Psoas muscle (tissue), 7 donors: ENCODE measurements at regions not wholly inside any gene's neighbourhood (a gene's known extent, or its start where the extent isn't known, plus 50 kb on each side); places are given as distances from the start of the nearest gene placed in this dataset.
A peak's percentile ranks its signal among the peaks of the same experiment; 100 is the strongest.

Source experiments
- ATAC-seq, 4 donors: fragments of 200-7000 bp; cut with Tn5 transposase; one replicate each; pipeline ENCODE4 v1.9.1; 2020; ENCODE audit warnings: moderate library complexity in 3 of 4, mild to moderate bottlenecking in 2 of 4
- DNase-seq, 2 donors: peaks; one replicate each; pipeline ENCODE4 v3.0.0-alpha.2; 2020
- H3K27ac ChIP-seq: fragments of 200-600 bp; one replicate; pipeline ENCODE4 v1.8.0; 2022
- H3K27me3 ChIP-seq, 3 donors: fragments of 200-600 bp in 1 of 3; one replicate each; pipeline versions ENCODE4 v1.6.1 to v1.8.0; 2013 to 2022; ENCODE audit warnings: low read length in 2 of 3, mild to moderate bottlenecking in 2 of 3, moderate library complexity in 1 of 3; ENCODE audit not compliant: insufficient read depth in 3 of 3
- H3K36me3 ChIP-seq, 2 donors: fragments of 200-600 bp in 1 of 2; one replicate each; pipeline versions ENCODE4 v1.6.1 to v1.8.0; 2013 to 2022; ENCODE audit warnings: low read depth in 1 of 2, mild to moderate bottlenecking in 1 of 2, moderate library complexity in 1 of 2; ENCODE audit not compliant: insufficient read depth in 1 of 2
- H3K4me1 ChIP-seq: fragments of 200-600 bp; one replicate; pipeline ENCODE4 v1.8.0; 2022
- H3K4me3 ChIP-seq: fragments of 200-600 bp; one replicate; pipeline ENCODE4 v1.8.0; 2022; ENCODE audit warnings: mild to moderate bottlenecking
- H3K9me3 ChIP-seq: fragments of 200-600 bp; one replicate; pipeline ENCODE4 v1.8.0; 2022
- CTCF ChIP-seq: fragments of 200-600 bp; IDR thresholded peaks from one replicate; pipeline ENCODE4 v1.8.0; 2022; ENCODE audit warnings: antibody characterized with exemption
- WGBS, 3 donors: extraction: QIAGEN DNeasy Blood & Tissue Kit; methylation state at CpG; one replicate each; pipeline versions ENCODE4 v1.1.6 to v1.1.7; 2013; 5-methylcytosine and 5-hydroxymethylcytosine counted together
- intact Hi-C, 2 donors: fragments of 100-400 bp; cut with DNase I; formaldehyde crosslinking; loops; one replicate each; pipeline versions ENCODE4 v1.11.0 to v1.14.2; 2022
- donor health status: healthy with polysubstance abuse.
- donor health status: DM: no; HTN: no; CAD: no; lungs with moderate emphysema.
- donor health status: Bipolar disorder and iron deficiency.
- donor health status: healthy.
- donor health status: DM: yes; HTN: yes; CAD: no.
- donor health status: DM: no; HTN: no; CAD: no.
- donor health status: DM: yes; HTN: yes; CAD: no.

- no peak for TF ChIP-seq CTCF
- H3K4me3 ChIP-seq = no peak overlapping the region
- no peaks in the 10 kb centered on the region for H3K9me3 ChIP-seq
- WGBS, 3 donors = 78 to 92% (median 82%) methylated on average over 5 of the region's 5 CpGs
- no peaks in the 10 kb centered on the region for H3K4me1 ChIP-seq
- intact Hi-C loops = loop anchor here (10.0 kb wide), 2 partner anchors 54 to 134 kb away; no protein-coding TSS in a partner anchor
- H3K27me3 ChIP-seq = no peaks in the 10 kb centered on the region
- H3K36me3 ChIP-seq = no peaks in the 10 kb centered on the region
- DNase-seq (no peak), ATAC-seq (no peak)
- no peak overlapping the region for H3K27ac ChIP-seq
Observed at GRCh38 chr7:142351145-142351544, 93.3 kb upstream of the PRSS58 start.

GRCh38 chr7:142349670-142350405, 92.0 kb upstream of the PRSS58 start:
- Histone ChIP-seq H3K4me3 (no peak overlapping the region), H3K36me3 (no peaks in the 10 kb centered on the region), H3K27ac (no peak overlapping the region), H3K4me1 (no peaks in the 10 kb centered on the region), H3K9me3 (no peaks in the 10 kb centered on the region), H3K27me3 (no peaks in the 10 kb centered on the region)
- intact Hi-C loops = loop anchor here (10.0 kb wide), 2 partner anchors 55 to 135 kb away; no protein-coding TSS in a partner anchor
- ATAC-seq (peak in 1 of 4 donors; percentile 4), DNase-seq (no peak)
- TF ChIP-seq CTCF = no peak
- WGBS, 3 donors = 43 to 70% (median 48%) methylated on average over 15 of the region's 15 CpGs

DNA sequence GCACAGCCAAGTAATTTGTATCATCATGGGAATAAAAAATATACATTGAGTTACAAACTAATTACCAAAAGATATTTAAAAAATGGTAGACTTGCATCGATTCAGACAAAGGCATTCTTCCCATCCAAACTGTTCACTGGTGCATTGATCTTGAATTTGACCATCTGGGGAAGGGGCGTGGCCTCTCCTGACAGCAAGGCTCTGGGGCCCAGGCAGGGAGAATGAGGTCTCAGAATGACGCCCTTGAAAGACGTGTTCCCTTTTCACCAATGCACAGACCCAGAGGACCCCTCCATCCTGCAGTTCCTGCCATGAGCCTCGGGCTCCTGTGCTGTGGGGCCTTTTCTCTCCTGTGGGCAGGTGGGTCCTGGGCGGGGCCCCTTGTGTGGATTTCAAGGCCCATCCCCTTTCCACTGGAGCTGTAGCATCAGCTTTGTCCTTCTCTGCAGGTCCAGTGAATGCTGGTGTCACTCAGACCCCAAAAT, 91.1 kb upstream of the PRSS58 start:
- Histone ChIP-seq H3K27ac (no peak overlapping the region), H3K36me3 (no peaks in the 10 kb centered on the region), H3K27me3 (no peaks in the 10 kb centered on the region), H3K4me1 (no peaks in the 10 kb centered on the region), H3K9me3 (no peaks in the 10 kb centered on the region), H3K4me3 (no peak overlapping the region)
- intact Hi-C loops = no loop called here
- WGBS, 3 donors = 76 to 87% (median 81%) methylated on average over 5 to 6 of the region's 6 CpGs
- DNase-seq = no peak
- no peak for TF ChIP-seq CTCF
- no peak for ATAC-seq

DNA sequence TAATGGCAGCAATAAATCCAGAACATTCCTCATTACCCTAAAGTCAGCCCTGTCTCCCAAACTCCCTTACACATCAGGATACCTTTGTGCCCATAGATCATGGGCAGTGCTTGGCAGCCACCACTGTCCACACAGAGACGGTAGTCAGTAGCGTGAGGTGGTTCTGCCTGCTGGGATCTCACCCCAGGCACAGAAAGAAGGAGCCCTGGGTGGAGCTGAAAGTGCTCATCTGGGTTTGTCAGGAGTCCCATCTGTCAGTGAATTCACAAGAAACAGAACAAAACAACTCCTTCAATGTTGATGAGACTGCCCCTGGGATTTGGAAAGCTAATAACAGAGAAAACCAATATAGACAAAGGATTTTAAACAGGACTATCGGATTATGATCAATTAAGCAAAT, 90.2 kb upstream of the PRSS58 start:
- no peaks in the 10 kb centered on the region for H3K4me1 ChIP-seq
- no peaks in the 10 kb centered on the region for H3K36me3 ChIP-seq
- DNase-seq = no peak
- H3K27me3 ChIP-seq = no peaks in the 10 kb centered on the region
- no peaks in the 10 kb centered on the region for H3K9me3 ChIP-seq
- 63 to 65% (median 64%) methylated on average over 3 of the region's 3 CpGs for WGBS, 3 donors
- H3K27ac ChIP-seq = no peak overlapping the region
- ATAC-seq = no peak
- no peak overlapping the region for H3K4me3 ChIP-seq
- intact Hi-C loops = no loop called here
- no peak for TF ChIP-seq CTCF
